ENCODE measurements at regions not wholly inside any gene's neighbourhood (a gene's known extent, or its start where the extent isn't known, plus 50 kb on each side); places are given as distances from the start of the nearest gene placed in this dataset.

DNA sequence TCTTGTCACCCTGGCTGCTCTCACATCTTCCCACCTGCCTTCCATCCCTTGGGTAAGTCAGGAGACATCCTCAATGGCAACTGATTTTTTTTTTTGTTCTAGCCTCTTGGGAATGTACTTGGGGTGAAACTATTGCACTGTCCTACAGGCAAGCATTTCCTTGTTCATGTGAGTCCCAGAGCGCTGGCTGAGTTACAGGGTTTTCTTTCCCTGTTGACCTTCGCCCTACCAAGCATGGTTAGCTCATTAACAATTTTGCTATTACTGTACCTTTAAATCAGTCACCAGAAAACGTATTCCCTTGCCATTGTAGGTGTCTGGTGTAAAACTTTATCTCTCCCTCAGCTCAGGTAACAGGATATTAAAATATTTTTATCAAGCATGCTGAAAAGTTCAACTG, 98.9 kb downstream of the PRLHR start:
- ATAC-seq (no peak), DNase-seq (ENCODE audit: low read depth, low spot score) (no peak)
- in situ Hi-C loops (cut with HindIII; ENCODE audit: low pct_unique_long_range_greater_than_20kb, low sequenced_read_pairs), result no loop called here
- Histone ChIP-seq H3K27ac (ENCODE audit: low read length) (no peak overlapping the region), H3K9me3 (ENCODE audit: control insufficient read depth, insufficient read depth, low read depth, low read length) (no peaks in the 10 kb centered on the region), H3K27me3 (ENCODE audit: control insufficient read depth, insufficient read depth, low read length) (peaks cover 2% of the 10 kb centered on the region; the same call in 1 of the 2 replicates), H3K4me1 (ENCODE audit: control insufficient read depth, insufficient read depth, low read length) (no peaks in the 10 kb centered on the region), H3K4me3 (ENCODE audit: low read depth in 2 of 2, low read length in 2 of 2) (no peak overlapping the region), H3K36me3 (ENCODE audit: control insufficient read depth, insufficient read depth, low read length) (no peaks in the 10 kb centered on the region)
- no TSS peak for BruUV-seq (replicated peaks)
- ChIA-PET POLR2A (no interaction called here), CTCF (no interaction called here)
- intact Hi-C loops (cut with micrococcal nuclease; ENCODE audit: unreplicated experiment), result no loop called here
- TF ChIP-seq, protein P1, sequence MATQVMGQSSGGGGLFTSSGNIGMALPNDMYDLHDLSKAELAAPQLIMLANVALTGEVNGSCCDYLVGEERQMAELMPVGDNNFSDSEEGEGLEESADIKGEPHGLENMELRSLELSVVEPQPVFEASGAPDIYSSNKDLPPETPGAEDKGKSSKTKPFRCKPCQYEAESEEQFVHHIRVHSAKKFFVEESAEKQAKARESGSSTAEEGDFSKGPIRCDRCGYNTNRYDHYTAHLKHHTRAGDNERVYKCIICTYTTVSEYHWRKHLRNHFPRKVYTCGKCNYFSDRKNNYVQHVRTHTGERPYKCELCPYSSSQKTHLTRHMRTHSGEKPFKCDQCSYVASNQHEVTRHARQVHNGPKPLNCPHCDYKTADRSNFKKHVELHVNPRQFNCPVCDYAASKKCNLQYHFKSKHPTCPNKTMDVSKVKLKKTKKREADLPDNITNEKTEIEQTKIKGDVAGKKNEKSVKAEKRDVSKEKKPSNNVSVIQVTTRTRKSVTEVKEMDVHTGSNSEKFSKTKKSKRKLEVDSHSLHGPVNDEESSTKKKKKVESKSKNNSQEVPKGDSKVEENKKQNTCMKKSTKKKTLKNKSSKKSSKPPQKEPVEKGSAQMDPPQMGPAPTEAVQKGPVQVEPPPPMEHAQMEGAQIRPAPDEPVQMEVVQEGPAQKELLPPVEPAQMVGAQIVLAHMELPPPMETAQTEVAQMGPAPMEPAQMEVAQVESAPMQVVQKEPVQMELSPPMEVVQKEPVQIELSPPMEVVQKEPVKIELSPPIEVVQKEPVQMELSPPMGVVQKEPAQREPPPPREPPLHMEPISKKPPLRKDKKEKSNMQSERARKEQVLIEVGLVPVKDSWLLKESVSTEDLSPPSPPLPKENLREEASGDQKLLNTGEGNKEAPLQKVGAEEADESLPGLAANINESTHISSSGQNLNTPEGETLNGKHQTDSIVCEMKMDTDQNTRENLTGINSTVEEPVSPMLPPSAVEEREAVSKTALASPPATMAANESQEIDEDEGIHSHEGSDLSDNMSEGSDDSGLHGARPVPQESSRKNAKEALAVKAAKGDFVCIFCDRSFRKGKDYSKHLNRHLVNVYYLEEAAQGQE (IDR thresholded peaks at IDR 0.05; ENCODE audit: insufficient read depth in 1 of 2, low read depth in 2 of 2, low read length in 1 of 2), result no peak
- TF ChIP-seq POLR2AphosphoS5 (IDR thresholded peaks at IDR 0.05; ENCODE audit: low read depth, low read length), result no peak
- TF ChIP-seq TCF7L2 (IDR thresholded peaks at IDR 0.05; ENCODE audit: low read depth, low read length), result no peak
- no peak for TF ChIP-seq SIN3A (IDR thresholded peaks at IDR 0.05; ENCODE audit: borderline replicate concordance, insufficient read depth, low read depth, low read length)
- TF ChIP-seq, protein P2, sequence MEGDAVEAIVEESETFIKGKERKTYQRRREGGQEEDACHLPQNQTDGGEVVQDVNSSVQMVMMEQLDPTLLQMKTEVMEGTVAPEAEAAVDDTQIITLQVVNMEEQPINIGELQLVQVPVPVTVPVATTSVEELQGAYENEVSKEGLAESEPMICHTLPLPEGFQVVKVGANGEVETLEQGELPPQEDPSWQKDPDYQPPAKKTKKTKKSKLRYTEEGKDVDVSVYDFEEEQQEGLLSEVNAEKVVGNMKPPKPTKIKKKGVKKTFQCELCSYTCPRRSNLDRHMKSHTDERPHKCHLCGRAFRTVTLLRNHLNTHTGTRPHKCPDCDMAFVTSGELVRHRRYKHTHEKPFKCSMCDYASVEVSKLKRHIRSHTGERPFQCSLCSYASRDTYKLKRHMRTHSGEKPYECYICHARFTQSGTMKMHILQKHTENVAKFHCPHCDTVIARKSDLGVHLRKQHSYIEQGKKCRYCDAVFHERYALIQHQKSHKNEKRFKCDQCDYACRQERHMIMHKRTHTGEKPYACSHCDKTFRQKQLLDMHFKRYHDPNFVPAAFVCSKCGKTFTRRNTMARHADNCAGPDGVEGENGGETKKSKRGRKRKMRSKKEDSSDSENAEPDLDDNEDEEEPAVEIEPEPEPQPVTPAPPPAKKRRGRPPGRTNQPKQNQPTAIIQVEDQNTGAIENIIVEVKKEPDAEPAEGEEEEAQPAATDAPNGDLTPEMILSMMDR (IDR thresholded peaks at IDR 0.05), result no peak

DNA sequence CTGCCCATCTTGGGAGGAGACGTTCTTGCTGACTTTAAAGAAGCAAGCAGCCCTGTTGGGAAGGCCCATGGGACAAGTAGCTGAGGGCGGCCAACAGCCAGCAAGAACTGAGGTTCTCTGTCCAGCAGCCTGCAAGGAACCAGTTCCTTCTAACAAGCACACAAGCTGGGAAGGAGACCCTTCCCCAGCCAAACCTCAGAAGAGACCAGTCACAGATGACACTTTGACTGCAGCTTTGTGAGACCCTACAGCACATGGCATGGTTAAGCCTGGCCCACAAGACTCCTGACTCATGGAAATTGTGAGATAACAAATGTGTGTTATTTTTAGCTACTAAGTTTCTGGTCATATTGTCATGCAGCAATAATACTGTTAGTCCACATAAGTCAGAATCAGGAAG, 99.9 kb downstream of the PRLHR start:
- no TSS peak for BruUV-seq (replicated peaks)
- CTCF ChIA-PET, result no interaction called here
- in situ Hi-C loops (cut with HindIII; ENCODE audit: low pct_unique_long_range_greater_than_20kb, low sequenced_read_pairs), result no loop called here
- POLR2A ChIA-PET, result no interaction called here
- Histone ChIP-seq H3K27me3 (ENCODE audit: control insufficient read depth, insufficient read depth, low read length) (peaks cover 2% of the 10 kb centered on the region; the same call in 1 of the 2 replicates), H3K9me3 (ENCODE audit: control insufficient read depth, insufficient read depth, low read depth, low read length) (no peaks in the 10 kb centered on the region), H3K4me3 (ENCODE audit: low read depth in 2 of 2, low read length in 2 of 2) (no peak overlapping the region), H3K36me3 (ENCODE audit: control insufficient read depth, insufficient read depth, low read length) (no peaks in the 10 kb centered on the region), H3K4me1 (ENCODE audit: control insufficient read depth, insufficient read depth, low read length) (no peaks in the 10 kb centered on the region), H3K27ac (ENCODE audit: low read length) (no peak overlapping the region)
- TF ChIP-seq POLR2AphosphoS5 (IDR thresholded peaks at IDR 0.05; ENCODE audit: low read depth, low read length) (no peak), SIN3A (IDR thresholded peaks at IDR 0.05; ENCODE audit: borderline replicate concordance, insufficient read depth, low read depth, low read length) (no peak), TCF7L2 (IDR thresholded peaks at IDR 0.05; ENCODE audit: low read depth, low read length) (no peak)
- TF ChIP-seq, protein P2 (IDR thresholded peaks at IDR 0.05), result no peak
- TF ChIP-seq, protein P1 (IDR thresholded peaks at IDR 0.05; ENCODE audit: insufficient read depth in 1 of 2, low read depth in 2 of 2, low read length in 1 of 2), result no peak
- DNase-seq (ENCODE audit: low read depth, low spot score) (no peak), ATAC-seq (no peak)
- intact Hi-C loops (cut with micrococcal nuclease; ENCODE audit: unreplicated experiment), result no loop called here
